IMR-90 (cell line): ENCODE measurements at regions not wholly inside any gene's neighbourhood (a gene's known extent, or its start where the extent isn't known, plus 50 kb on each side); places are given as distances from the start of the nearest gene placed in this dataset.
A peak's percentile ranks its signal among the peaks of the same experiment; 100 is the strongest.

Experiments
- ATAC-seq: fragments of 200-7000 bp; cut with Tn5 transposase; 2 replicates; pipeline ENCODE4 v1.9.1; 2020; ENCODE audit warnings: low read depth, mild to moderate bottlenecking, moderate library complexity
- BruUV-seq: library from RNA; stranded (reverse); fragments of 400-500 nt; replicated peaks from 2 replicates; lab custom pipeline; 2021; lab: Mats Ljungman, UMichigan
- CTCF ChIA-PET: fragments of 300-600 bp; formaldehyde crosslinking; extraction: SDS; loops from one replicate; lab custom pipeline; 2021; ENCODE audit warnings: antibody characterized with exemption; lab: Yijun Ruan, JAX
- POLR2A ChIA-PET: fragments of 300-600 bp; sonication (Branson Sonifier 250); formaldehyde crosslinking; loops from one replicate; lab custom pipeline; 2022; ENCODE audit warnings: antibody characterized with exemption; ENCODE audit not compliant: unreplicated experiment; lab: Charles Lee
- DNase-seq: peaks from one replicate; pipeline ENCODE4 v3.0.0; 2013
- H2AFZ ChIP-seq: replicated peaks from 2 replicates; pipeline ENCODE3; 2013; ENCODE audit warnings: low read length, mild to moderate bottlenecking; ENCODE audit not compliant: poor library complexity
- H2AK5ac ChIP-seq: 2 replicates; pipeline ENCODE4 v1.6.1; 2013; ENCODE audit warnings: low read depth, low read length, inconsistent platforms
- H2AK9ac ChIP-seq: replicated peaks from 2 replicates; pipeline ENCODE3; 2013; ENCODE audit warnings: mild to moderate bottlenecking, low read depth, low read length, moderate library complexity; ENCODE audit not compliant: poor library complexity
- H2BK120ac ChIP-seq: 2 replicates; pipeline ENCODE4 v1.6.1; 2013; ENCODE audit warnings: low read depth, low read length, inconsistent platforms
- H2BK15ac ChIP-seq: 3 replicates; pipeline ENCODE4 v1.6.1; 2013; ENCODE audit warnings: low read depth, low read length, inconsistent platforms
- H2BK20ac ChIP-seq: 2 replicates; pipeline ENCODE4 v1.6.1; 2013; ENCODE audit warnings: low read depth, mild to moderate bottlenecking, inconsistent platforms, low read length, moderate library complexity
- H2BK5ac ChIP-seq: 2 replicates; pipeline ENCODE4 v1.6.1; 2013; ENCODE audit warnings: mild to moderate bottlenecking, low read depth, low read length, inconsistent platforms; ENCODE audit not compliant: poor library complexity, severe bottlenecking
- H3K14ac ChIP-seq: replicated peaks from 2 replicates; pipeline ENCODE4 v1.6.1; 2013; ENCODE audit warnings: low read depth, low read length, inconsistent platforms
- H3K18ac ChIP-seq: 2 replicates; pipeline ENCODE4 v1.6.1; 2013; ENCODE audit warnings: low read depth, low read length, control low read depth
- H3K23ac ChIP-seq: 2 replicates; pipeline ENCODE4 v1.6.1; 2013; ENCODE audit warnings: low read depth, low read length, inconsistent platforms
- H3K27ac ChIP-seq: 2 replicates; pipeline ENCODE4 v1.5.1; 2013; ENCODE audit warnings: mild to moderate bottlenecking, control low read depth, low read length; ENCODE audit not compliant: insufficient read depth
- H3K27me3 ChIP-seq: 2 replicates; pipeline ENCODE4 v1.6.1; 2013; ENCODE audit warnings: low read length; ENCODE audit not compliant: control insufficient read depth, insufficient read depth
- H3K36me3 ChIP-seq: 2 replicates; pipeline ENCODE4 v1.6.1; 2013; ENCODE audit warnings: low read length, mixed read lengths; ENCODE audit not compliant: control insufficient read depth, insufficient read depth
- H3K4ac ChIP-seq: 2 replicates; pipeline ENCODE4 v1.6.1; 2013; ENCODE audit warnings: low read depth, low read length, inconsistent platforms
- H3K4me1 ChIP-seq: 2 replicates; pipeline ENCODE4 v1.6.1; 2013; ENCODE audit warnings: low read length, mixed read lengths; ENCODE audit not compliant: control insufficient read depth, insufficient read depth
- H3K4me2 ChIP-seq: 2 replicates; pipeline ENCODE4 v1.6.1; 2013; ENCODE audit warnings: low read depth, mild to moderate bottlenecking, control low read depth, low read length, moderate library complexity
- H3K4me3 ChIP-seq: 2 replicates; pipeline ENCODE4 v1.5.1; 2013; ENCODE audit warnings: low read depth, mild to moderate bottlenecking, control low read depth, low read length, moderate library complexity; ENCODE audit not compliant: insufficient read depth
- H3K56ac ChIP-seq: 2 replicates; pipeline ENCODE4 v1.6.1; 2013; ENCODE audit warnings: low read length, inconsistent platforms; ENCODE audit not compliant: insufficient read depth; ENCODE audit errors: extremely low read depth
- H3K79me1 ChIP-seq, 2 experiments: 2 replicates each; pipeline ENCODE4 v1.6.1; 2013; ENCODE audit warnings: low read length in 2 of 2, inconsistent platforms in 1 of 2, low read depth in 1 of 2
- H3K9ac ChIP-seq: 2 replicates; pipeline ENCODE4 v1.6.1; 2013; ENCODE audit warnings: low read depth, low read length, control low read depth
- H3K9me1 ChIP-seq: 2 replicates; pipeline ENCODE4 v1.6.1; 2013; ENCODE audit warnings: low read length, inconsistent platforms; ENCODE audit not compliant: insufficient read depth
- H3K9me3 ChIP-seq: 2 replicates; pipeline ENCODE4 v1.6.1; 2013; ENCODE audit warnings: low read length; ENCODE audit not compliant: control insufficient read depth, insufficient read depth
- H4K20me1 ChIP-seq: 2 replicates; pipeline ENCODE4 v1.6.1; 2013; ENCODE audit warnings: low read length, inconsistent platforms; ENCODE audit not compliant: insufficient read depth
- H4K5ac ChIP-seq: 2 replicates; pipeline ENCODE4 v1.6.1; 2013; ENCODE audit warnings: mild to moderate bottlenecking, low read depth, low read length, control low read depth
- H4K8ac ChIP-seq, 2 experiments: 2 replicates each; pipeline ENCODE4 v1.6.1; 2013; ENCODE audit warnings: low read depth in 2 of 2, low read length in 2 of 2, control low read depth in 1 of 2, inconsistent platforms in 1 of 2
- H4K91ac ChIP-seq: 2 replicates; pipeline ENCODE4 v1.6.1; 2013; ENCODE audit warnings: low read depth, low read length, inconsistent platforms; ENCODE audit not compliant: insufficient read depth
- BHLHE40 ChIP-seq: fragments of 150-350 bp; IDR thresholded peaks from 2 replicates; pipeline ENCODE4 v1.6.1; 2016; ENCODE audit warnings: mild to moderate bottlenecking, low read depth, low read length
- FOS ChIP-seq: fragments of 150-350 bp; IDR thresholded peaks from 2 replicates; pipeline ENCODE4 v1.6.1; 2016; ENCODE audit warnings: low read depth, low read length
- MAFK ChIP-seq: IDR thresholded peaks from 2 replicates; pipeline ENCODE4 v1.6.1; 2012; ENCODE audit warnings: low read depth, low read length, improper control_type of control experiment
- POLR2A ChIP-seq: IDR thresholded peaks from 2 replicates; pipeline ENCODE4 v1.6.1; 2012; ENCODE audit warnings: mild to moderate bottlenecking, low read depth, low read length
- RCOR1 ChIP-seq: IDR thresholded peaks from 2 replicates; pipeline ENCODE4 v1.6.1; 2012; ENCODE audit warnings: mild to moderate bottlenecking, low read length, improper control_type of control experiment; ENCODE audit not compliant: insufficient replicate concordance
- WGBS, 2 experiments: methylation state at CpG; one replicate each; pipeline versions ENCODE4 v1.1.5 to v1.1.7; 2013; ENCODE audit warnings: missing lambda C conversion rate in 2 of 2; ENCODE audit not compliant: insufficient read length in 1 of 2; ENCODE audit errors: extremely low coverage in 2 of 2; 5-methylcytosine and 5-hydroxymethylcytosine counted together
- dilution Hi-C: fragments of 300-500 bp; cut with HindIII; formaldehyde crosslinking; loops from one replicate; pipeline ENCODE4 v1.14.3; 2018; ENCODE audit warnings: low sequenced_read_pairs; ENCODE audit not compliant: unreplicated experiment
- in situ Hi-C: fragments of 300-500 bp; cut with MboI; formaldehyde crosslinking; loops from 3 replicates; pipeline ENCODE4 v1.14.3; 2019; ENCODE audit warnings: low sequenced_read_pairs, inconsistent platforms, mixed read lengths
- intact Hi-C: fragments of 100-400 bp; cut with micrococcal nuclease; formaldehyde crosslinking; loops from 2 replicates; pipeline ENCODE4 v1.10.0; 2022
- TF ChIP-seq, protein P1 (sequence below): fragments of 150-350 bp; IDR thresholded peaks from 2 replicates; pipeline ENCODE4 v1.6.1; 2016; ENCODE audit warnings: low read depth, mild to moderate bottlenecking, low read length, moderate library complexity, borderline replicate concordance

DNA sequence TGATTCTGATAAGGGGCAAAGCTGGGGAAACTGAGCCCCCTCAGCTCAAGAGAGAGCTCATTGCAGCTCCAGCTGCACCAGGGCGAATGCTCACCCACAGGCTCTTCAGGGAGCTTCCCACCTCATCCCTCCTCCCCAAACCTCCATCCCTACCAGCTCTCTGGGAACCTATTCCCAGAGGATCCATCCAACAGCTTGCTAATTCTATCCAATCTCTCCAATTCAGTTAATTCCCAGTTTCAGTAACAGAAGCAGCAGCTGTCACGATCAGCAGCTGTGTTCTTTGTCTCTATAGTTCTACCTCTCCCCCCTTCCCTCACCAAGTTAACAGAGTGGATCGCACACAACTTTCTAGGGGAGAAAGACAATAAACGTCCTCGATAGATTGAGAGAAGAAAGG lies 135.5 kb upstream of the EFNA5 start:
- Histone ChIP-seq H3K18ac (no peak overlapping the region), H2AK9ac (peak overlapping the region; percentile 52), H4K91ac (no peak overlapping the region), H3K23ac (no peak overlapping the region), H3K4ac (no peak overlapping the region), H3K27ac (no peak overlapping the region), H3K4me1 (peaks cover 4% of the 10 kb centered on the region; the same call in 1 of the 2 replicates), H3K4me3 (no peak overlapping the region), H4K5ac (no peak overlapping the region), H3K9me1 (no peaks in the 10 kb centered on the region), H2BK5ac (no peak overlapping the region), H3K36me3 (no peaks in the 10 kb centered on the region), H4K8ac (0 out of 4 replicates have a peak overlapping the region, but pooled peaks of 1 of the 2 experiments have one; percentile 10), H3K9me3 (no peaks in the 10 kb centered on the region), H2BK15ac (peak overlapping the region; percentile 48; the same call in 1 of the 3 replicates), H2AFZ (peak overlapping the region; percentile 19), H3K9ac (no peak overlapping the region), H2BK120ac (peak overlapping the region; percentile 58), H3K14ac (peak overlapping the region; percentile 33; the same call in 1 of the 2 replicates), H3K27me3 (peaks cover 8% of the 10 kb centered on the region), H4K20me1 (no peaks in the 10 kb centered on the region), H2AK5ac (peak overlapping the region; percentile 82; the same call in 1 of the 2 replicates), H3K79me1 (no peaks in the 10 kb centered on the region), H3K56ac (no peak overlapping the region), H2BK20ac (peak overlapping the region; percentile 28; the same call in 1 of the 2 replicates), H3K4me2 (no peak overlapping the region)
- DNase-seq = no peak
- POLR2A ChIA-PET = no interaction called here
- intact Hi-C loops = no loop called here
- no peak for ATAC-seq
- dilution Hi-C loops = no loop called here
- WGBS, 2 experiments = no CpG with 5 or more reads among the region's 5 CpGs
- TF ChIP-seq POLR2A (no peak), BHLHE40 (no peak), RCOR1 (no peak), FOS (no peak), MAFK (no peak)
- TF ChIP-seq, protein P1, sequence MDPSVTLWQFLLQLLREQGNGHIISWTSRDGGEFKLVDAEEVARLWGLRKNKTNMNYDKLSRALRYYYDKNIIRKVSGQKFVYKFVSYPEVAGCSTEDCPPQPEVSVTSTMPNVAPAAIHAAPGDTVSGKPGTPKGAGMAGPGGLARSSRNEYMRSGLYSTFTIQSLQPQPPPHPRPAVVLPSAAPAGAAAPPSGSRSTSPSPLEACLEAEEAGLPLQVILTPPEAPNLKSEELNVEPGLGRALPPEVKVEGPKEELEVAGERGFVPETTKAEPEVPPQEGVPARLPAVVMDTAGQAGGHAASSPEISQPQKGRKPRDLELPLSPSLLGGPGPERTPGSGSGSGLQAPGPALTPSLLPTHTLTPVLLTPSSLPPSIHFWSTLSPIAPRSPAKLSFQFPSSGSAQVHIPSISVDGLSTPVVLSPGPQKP = no peak
- CTCF ChIA-PET = no interaction called here
- in situ Hi-C loops = no loop called here
- BruUV-seq = no TSS peak
